DMS53 treated with DMSO at 0.1 percent for 48 hours (cell line): ENCODE measurements at regions not wholly inside any gene's neighbourhood (a gene's known extent, or its start where the extent isn't known, plus 50 kb on each side); places are given as distances from the start of the nearest gene placed in this dataset.
"Not testable (repeated sequence)": the region's sequence is repeated elsewhere in the genome, so short reads cannot be mapped to it uniquely, and the experiment has no call there.

Experiments used
- DNase-seq: peaks from one replicate; lab custom pipeline; 2025; ENCODE audit not compliant: unreplicated experiment; lab: John Stamatoyannopoulos, UW

DNA sequence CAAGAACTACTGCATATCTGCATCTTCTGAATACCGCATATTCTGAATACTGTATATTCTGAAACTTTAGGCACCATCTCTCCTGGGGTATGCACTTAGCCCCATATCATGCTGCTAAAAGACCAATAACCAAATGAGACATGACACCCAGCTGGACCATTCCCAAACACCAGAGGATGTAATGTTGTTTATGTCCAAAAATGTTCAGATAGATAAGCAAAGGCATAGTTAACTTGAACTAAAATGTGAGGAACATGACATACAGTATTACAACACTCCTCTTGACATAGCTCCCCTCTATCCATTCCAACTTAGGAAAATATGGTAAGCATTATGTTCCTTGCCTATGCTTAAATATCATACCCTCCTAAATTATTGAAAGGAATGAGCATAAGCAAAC lies 127.3 kb downstream of the TENT5A start:
- no peak for DNase-seq

DNA sequence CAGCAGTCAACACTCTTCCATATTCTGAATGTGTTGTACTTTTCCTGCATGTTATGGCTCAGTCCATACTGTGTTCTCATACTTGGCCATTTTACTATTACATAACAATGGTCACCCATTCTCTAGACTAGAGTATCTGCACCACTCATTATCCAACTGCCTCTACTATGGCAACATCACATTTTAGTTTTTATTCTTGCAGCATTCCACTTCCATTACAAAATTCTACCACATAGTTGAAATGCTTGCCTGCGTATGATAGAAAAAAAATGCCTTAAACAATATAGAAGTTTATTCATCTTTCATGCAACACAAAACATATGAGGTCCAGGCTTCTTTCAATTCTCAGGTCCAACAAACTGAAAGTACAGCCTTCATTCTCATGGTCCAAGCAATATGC lies 128.0 kb downstream of the TENT5A start:
- no peak for DNase-seq

DNA sequence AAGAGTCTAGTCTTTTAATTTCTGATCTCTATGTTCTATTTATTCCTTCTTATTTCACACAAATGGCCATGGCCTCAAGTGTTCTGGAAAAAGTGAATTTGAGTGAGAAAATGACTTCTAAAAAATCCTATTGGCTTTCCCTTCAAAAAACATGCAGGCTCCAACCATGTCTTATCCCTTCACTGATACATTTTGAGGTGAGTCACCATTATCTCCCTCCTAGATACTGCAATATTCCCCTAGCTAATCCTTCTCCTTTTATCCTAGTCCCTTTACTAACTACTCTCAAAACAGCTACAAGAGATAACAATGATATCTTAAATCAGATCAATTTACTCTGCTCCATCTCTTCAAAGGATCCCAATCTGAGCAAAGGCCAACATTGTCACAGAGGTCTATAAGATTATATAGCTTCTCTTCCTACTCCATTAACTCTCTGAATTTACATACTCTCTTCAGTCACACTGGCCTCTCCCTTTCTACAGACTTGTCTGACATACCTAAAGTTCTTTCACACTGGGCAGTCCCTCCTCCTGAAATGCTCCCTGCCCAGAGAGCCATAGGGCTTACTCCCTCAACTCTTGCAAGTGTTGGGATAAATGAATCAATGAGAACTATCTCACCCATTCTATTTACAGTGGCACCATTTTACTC lies 129.2 kb downstream of the TENT5A start:
- DNase-seq = no peak

DNA sequence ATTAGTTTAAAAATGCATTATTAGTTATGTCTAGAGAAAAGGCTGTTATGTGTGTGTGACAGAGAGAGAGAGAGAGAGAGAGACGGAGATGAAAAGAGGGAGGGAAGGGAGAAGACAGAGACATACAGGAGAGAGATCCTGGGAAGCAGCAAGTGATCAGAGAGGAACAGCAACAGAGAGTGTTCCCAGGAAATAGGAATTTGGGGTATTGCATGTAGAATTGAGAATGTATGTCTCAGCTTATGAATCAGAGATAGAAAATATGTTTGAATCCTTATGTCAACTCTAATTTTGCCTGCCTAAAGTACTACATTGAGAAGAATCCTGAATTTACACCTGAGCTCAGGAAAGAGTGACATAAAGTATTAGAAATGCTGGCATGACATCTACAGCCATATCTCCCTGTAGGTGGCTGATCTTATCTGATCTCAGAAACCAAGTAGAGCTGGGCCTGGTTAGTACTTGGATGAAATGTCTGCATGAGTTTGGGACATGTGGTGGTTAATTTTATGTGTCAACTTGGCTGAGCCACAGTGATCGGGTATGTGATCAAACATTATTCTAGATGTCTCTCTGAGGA lies 130.6 kb downstream of the TENT5A start:
- no peak for DNase-seq

DNA sequence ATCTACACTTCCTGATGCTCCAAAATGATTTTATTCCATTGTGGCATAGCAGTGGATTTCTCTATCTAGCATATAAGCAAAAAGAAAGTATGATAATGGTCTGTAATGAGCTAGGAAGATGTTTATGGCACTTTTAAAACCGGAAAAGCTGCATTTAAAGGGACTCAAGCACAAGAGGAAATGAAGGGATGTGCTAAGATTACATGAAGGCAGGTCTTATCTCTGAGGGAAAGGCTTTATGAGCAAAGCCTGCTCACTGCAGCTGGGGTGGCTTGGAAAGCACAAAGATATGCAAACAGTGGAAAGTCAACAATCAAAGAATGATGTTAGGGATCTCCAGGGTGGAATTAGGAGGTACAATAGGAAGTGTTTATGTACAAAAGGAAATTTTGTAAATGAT lies 138.2 kb downstream of the TENT5A start:
- DNase-seq = peak; percentile 65

DNA sequence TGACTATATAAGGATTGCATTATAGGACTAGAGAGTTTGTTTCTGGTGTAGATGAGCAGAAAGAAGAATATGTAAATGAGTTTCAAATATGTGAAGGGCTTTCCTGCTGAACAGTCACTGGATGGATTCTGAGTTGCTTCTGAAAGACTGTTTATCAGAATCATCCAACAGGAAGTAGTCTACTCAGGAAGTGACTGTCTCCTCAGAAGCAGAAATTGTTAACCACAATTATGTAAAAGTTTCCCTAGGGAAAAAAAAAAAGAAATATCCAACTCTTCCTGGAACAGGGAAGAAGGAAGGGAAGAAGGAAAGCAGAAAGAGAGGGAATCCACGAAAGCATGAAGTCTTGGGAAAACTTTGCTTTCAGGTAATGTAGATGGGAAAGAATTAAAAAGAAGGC lies 138.9 kb downstream of the TENT5A start:
- DNase-seq = no peak

DNA sequence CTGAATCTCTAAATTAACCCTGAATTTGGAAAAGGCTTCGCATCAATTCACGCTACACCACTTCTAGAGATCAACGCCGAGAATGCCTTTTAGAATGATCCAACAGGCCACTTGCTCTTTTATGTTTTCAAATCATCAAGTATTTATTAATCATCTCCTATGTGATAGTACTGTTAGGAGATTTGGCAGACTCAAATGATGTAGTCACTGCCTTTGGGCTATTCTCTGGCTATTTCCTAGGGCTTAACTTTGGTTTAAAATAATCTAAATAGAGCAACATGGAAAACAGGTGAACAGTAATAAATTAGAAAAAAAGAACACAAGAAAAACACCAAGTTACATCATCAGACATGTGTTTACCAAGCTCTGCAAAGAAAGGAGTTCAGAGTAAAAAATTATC lies 140.3 kb downstream of the TENT5A start:
- no peak for DNase-seq

DNA sequence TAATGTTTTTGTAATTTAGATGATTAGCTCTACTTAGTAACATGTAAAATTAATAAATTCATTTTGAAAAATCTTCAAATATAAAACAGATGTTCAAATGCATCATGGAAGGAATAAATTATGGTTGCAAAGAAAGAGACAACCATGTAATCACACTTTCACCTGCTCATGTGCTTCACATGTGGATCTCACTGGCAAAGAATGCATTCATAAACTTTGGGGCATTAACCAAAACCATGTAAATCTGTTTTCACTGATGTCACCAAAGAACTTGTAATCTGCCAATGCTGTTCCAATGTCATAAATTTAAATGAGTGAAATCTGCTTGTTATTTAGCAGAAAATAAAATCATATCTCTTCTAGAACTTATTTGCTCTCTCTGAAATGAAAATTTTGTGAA lies 142.7 kb downstream of the TENT5A start:
- DNase-seq = no peak

DNA sequence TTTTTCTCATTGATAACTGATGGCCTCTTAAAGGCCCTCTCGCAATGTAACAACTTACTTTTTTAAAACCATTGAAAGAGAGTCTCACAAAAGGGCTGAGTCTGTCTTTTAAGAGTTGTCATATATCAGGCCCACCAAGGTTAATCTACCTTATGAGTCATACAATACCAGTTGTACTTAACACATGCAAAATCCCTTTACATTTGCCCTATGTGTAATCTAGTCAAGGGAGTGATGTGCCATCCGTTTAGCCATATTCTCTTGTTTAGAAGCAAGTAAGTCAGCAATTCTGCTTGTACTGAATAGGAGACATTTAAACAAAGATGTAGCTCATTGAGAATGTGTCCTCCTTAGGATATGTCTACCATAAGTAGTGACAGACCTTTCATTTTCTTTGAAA lies 143.7 kb downstream of the TENT5A start:
- no peak for DNase-seq

DNA sequence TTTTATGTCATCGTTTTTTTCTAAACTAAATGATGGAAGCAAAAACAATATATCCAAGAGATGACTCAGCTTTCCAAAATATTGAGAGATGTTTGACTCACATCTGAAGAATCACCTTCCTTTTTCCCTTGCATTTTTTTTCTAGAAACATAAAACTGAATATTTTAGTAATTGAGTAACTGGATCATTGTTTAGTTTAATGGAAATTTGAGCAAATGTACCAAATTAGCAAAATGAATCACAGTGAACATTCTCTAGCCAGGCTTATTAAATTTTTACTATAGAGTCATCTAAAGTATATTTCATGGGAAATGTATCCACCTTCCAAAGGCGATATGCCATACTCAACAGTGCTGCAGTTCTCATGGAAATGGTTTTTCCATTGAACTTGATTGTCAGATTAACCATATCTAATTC lies 145.5 kb downstream of the TENT5A start:
- DNase-seq = no peak

DNA sequence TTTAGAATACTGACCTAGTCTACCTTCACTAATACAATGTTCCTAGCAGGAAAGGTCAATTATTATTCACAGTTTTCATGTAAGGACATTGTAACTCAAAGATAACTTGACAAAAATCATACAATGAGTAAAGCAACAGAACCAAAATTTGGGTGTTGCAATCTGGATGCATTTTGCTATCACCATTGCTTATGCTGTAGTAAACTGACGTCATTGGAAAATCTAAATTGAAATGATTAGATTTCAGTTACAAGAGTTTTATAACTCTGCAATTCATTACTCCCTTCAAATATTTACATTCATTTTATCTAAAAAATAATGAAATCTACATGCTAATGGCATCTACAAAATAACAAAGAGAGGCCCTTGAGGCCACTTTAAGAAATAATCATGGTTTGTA lies 147.0 kb downstream of the TENT5A start:
- DNase-seq = no peak

DNA sequence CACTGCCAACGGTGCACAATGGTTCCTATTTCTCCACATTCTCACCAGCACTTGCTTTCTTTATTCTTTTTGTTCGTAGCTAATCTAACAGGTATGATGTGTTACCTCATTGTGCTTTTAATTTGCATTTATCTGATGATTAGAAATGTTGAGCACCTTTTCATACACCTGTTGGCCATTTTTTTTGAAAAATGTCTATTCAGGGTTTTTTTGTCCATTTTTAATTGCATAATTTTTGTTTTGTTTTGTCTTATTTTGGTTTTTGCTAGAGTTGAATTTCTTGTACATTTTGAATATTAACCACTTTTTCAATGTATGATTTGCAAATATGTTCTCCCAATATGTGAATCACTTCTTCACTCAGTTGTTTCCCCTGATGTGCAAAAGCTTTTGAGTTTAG lies 150.6 kb downstream of the TENT5A start:
- DNase-seq = no peak

DNA sequence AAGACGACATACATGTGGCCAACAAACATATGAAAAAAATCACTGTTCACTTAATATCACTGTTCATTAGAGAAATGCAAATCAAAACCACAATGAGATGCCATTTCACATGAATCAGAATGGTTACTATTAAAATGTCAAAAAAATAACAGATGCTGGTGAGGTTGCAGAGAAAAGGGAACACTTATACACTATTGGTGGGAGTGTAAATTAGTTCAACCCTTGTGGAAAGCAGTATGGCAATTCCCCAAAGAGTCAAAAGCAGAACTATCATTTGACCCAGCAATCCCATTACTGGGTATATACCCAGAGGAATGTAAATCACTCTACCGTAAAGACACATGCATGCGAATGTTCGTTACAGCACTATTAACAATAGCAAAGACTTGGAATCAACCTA lies 152.0 kb downstream of the TENT5A start:
- DNase-seq = not testable (repeated sequence)

DNA sequence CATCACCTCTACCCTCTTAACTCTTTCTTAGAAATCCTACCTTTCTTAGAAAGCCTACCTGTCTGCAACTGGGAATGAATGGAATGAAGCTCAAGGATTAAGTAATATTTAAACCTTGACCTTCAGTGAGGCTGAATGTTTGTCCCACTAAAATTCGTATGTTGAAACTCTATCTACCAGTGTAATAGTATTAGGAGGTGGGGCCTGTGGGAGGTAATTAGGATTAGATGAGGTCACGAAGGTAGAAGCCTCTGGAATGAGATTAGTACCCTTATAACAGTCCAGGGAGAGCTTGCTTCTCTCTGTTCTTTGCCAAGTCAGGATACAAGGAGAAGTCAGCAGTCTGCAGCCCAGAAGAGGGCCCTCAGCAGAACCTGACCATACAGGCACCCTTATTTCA lies 158.0 kb downstream of the TENT5A start:
- no peak for DNase-seq

DNA sequence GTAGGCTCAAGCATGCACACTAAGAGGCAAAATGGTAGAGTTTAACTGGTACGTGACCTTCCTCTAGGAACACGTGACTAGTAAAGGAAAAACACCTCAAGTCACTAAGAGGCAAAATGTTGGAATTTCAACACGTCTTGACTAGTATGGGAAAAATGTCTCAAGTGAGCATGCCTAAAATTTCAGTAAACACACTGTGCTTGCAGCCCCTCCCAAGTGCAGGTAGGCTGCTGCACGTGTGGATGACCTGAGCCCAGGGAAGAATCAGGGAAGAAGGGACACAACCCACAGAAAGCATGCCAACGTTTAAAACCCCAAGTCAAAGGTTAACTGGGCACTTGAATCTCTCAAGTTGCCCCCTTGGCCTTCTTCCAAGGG lies 162.2 kb downstream of the TENT5A start:
- no peak for DNase-seq

DNA sequence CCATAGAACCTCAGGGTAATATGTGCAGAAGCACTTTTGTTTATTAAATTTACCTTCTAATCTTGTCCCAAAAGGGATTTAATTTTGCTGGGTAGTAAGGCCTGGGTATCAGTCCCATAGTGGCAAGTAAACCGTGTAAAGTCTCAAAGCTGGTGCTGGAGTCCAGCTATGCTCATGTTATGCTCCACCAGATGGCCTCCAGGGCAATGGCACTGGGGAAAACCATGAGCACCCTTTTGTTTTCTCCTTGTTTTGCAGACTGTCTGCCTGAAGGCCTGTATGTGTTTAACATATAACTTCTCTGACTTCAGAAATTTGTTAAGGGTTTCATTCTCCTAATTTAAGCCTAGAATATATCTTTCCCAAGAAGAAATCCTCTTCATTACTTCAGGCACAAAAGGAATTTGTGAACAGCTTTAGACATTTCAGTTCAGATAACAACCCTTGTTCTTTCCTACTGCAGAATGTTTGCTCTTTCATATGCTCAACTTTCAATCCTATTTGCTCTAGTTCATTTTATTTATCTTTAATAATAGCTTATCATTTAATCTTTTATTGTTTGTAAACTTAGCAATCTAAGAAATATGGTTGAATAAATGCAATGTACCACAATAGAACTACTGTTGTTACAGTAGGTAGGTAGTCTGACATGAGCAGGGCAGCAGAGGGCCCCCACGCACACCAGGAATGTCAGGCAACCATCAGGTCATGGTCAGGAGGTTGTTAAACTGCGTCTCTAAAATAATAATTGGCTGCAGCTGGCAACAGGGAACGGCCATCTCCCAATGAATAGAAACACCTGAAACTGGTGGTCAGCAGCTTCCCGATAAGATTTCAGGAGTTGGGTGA lies 162.8 kb downstream of the TENT5A start:
- no peak for DNase-seq

DNA sequence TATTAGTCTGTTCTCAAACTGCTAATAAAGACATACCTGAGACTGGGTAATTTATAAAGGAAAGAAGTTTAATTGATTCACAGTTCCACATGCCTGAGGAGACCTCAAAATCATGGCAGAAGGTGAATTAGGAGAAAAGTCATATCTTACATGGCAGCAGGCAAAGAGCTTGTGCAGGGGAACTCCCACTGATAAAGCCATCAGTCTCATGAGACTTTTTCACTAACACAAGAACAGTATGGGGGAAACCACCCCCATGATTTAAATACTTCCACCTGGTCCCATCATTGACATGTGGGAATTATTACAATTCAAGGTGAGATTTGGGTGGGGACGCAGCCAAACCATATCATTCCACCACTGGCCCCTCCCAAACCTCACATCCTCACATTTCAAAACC lies 166.8 kb downstream of the TENT5A start:
- DNase-seq = not testable (repeated sequence)

DNA sequence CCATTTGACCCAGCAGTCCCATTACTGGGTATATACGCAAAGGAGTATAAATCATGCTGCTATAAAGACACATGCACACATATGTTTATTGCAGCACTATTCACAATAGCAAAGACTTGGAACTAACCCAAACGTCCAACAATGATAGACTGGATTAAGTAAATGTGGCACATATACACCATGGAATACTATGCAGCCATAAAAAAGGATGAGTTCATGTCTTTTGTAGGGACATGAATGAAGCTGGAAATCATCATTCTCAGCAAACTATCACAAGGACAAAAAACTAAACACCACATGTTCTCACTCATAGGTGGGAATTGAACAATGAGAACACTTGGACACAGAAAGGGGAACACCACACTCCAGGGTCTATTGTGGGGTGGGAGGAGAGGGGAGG lies 168.3 kb downstream of the TENT5A start:
- not testable (repeated sequence) for DNase-seq

DNA sequence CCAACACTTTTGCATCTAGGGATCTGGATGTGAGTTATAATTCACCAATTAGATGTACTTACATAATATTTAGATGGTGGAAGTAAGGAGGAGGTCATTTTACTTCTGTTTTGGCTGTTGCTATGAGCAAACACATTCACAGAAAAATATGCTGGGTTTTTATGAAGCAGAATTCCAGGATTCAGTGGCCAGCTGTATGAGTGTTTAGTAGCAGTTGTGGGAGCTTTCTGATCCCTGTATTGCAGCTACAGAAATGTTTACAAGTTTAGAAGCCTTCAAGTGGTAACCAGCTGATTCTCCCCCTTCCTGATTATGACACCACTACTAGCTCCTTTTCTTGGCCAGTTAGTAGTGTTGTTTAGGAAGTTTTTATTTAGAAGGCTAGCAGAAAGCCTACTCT lies 177.0 kb downstream of the TENT5A start:
- DNase-seq = no peak

DNA sequence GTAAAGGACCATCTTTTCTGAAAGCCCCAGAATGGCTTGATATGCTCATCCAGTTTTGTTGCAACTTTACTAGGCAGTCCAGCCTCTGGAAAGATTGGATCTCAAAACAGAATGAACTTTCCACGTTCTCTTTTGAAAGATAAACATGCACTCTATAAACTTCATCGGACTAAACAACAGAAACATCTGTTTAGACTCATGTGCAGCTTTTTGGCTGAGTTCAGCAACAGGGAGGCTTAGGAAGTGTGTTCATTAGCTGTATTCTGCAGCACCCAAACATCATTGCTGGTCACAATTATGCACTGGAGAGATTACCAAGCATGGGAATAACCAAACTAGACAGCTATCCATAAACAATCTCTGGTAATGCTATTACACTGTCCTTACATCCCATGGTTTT lies 180.5 kb downstream of the TENT5A start:
- DNase-seq = no peak

DNA sequence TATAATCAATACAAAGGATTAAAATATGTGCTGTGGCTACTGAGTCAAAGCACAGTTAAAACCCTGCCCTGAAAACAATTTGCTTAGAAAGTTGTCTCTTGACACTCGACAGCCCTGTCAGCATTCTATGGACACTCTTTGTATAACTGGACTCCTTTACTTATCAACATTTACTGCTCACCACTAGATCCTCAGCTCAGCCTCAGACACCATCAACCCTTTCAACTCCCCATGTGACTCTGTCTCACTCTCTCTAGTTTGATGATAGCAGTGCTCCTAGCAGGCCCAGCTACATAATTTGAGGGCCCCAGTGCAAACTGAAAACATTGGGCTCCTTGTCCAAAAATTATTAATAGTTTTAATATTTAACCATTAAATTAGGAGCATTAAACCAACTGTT lies 181.8 kb downstream of the TENT5A start:
- DNase-seq = no peak

DNA sequence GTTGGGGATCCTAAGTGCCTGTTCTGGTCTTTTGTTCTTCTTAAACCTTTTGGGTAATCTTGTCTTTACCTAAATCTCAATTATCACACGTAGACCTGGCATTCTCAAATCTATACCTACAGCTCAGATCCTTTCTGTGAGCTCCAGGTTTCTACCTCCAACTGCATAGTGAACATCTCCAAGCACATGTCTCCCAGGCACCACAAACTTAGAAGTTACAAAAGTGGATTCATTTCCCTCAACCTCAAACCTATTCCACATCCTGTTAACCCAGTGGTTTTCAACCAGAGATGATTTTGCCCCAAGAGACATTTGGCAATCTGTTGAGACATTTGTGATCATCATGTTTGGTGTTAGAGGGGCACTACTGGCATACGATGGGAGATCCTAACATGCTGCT lies 183.5 kb downstream of the TENT5A start:
- no peak for DNase-seq
